Right lobe of liver (tissue), 6 donors: ENCODE measurements at regions not wholly inside any gene's neighbourhood (a gene's known extent, or its start where the extent isn't known, plus 50 kb on each side); places are given as distances from the start of the nearest gene placed in this dataset.

Source experiments
- ATAC-seq, 4 donors: fragments of 200-7000 bp; cut with Tn5 transposase; one replicate each; pipeline ENCODE4 v1.9.1; 2020; ENCODE audit warnings: mild to moderate bottlenecking in 4 of 4, moderate library complexity in 4 of 4
- DNase-seq, 3 donors: peaks; one replicate each; pipeline ENCODE4 v3.0.0-alpha.2; 2020
- H3K27ac ChIP-seq, 3 donors: fragments of 200-600 bp; one replicate each; pipeline ENCODE4 v1.8.0; 2022
- H3K27me3 ChIP-seq, 2 donors: fragments of 200-600 bp; one replicate each; pipeline ENCODE4 v1.8.0; 2022
- H3K36me3 ChIP-seq, 4 donors: fragments of 200-600 bp; sonication (generic) in 1 of 4; one replicate each; pipeline versions ENCODE4 v1.5.1 to v1.8.0; 2017 to 2022; ENCODE audit warnings: control low read depth in 1 of 4
- H3K4me1 ChIP-seq, 4 donors: fragments of 200-600 bp; sonication (generic) in 1 of 4; one replicate each; pipeline versions ENCODE4 v1.5.1 to v1.8.0; 2017 to 2022; ENCODE audit warnings: control low read depth in 1 of 4
- H3K4me3 ChIP-seq, 3 donors: fragments of 200-600 bp; one replicate each; pipeline ENCODE4 v1.8.0; 2022
- H3K9me3 ChIP-seq, 4 donors: fragments of 200-600 bp; sonication (generic) in 1 of 4; one replicate each; pipeline versions ENCODE4 v1.5.1 to v1.8.0; 2017 to 2022; ENCODE audit warnings: control low read depth in 1 of 4
- POLR2A ChIP-seq: fragments of 450-650 bp; IDR thresholded peaks from one replicate; pipeline ENCODE4 v1.6.1; 2017; ENCODE audit warnings: antibody characterized with exemption, mild to moderate bottlenecking
- WGBS: methylation state at CpG from one replicate; pipeline ENCODE4 v1.1.6; 2018; ENCODE audit warnings: low coverage, low lambda C conversion rate; ENCODE audit not compliant: insufficient coverage; ENCODE audit errors: missing lambda C conversion rate; 5-methylcytosine and 5-hydroxymethylcytosine counted together
- intact Hi-C, 2 donors: fragments of 100-400 bp; cut with DNase I; formaldehyde crosslinking; loops; one replicate each; pipeline versions ENCODE4 v1.11.2 to v1.14.1; 2022
- TF ChIP-seq, protein P1 (sequence below), 4 donors: fragments of 200-600 bp in 3 of 4; fragments of 450-650 bp in 1 of 4; IDR thresholded peaks; one replicate each; pipeline versions ENCODE4 v1.5.1 to v1.8.0; 2016 to 2022; ENCODE audit warnings: antibody characterized with exemption in 4 of 4, mild to moderate bottlenecking in 2 of 4
- donor health status: DM: no; HTN: yes; CAD: no.
- donor health status: DM: no; HTN: no; CAD: no.
- donor health status: DM: no; HTN: no; CAD: no.
- donor health status: DM: no; HTN: yes; CAD: no.
- donor health status: DM: no; HTN: yes; CAD: no.

DNA sequence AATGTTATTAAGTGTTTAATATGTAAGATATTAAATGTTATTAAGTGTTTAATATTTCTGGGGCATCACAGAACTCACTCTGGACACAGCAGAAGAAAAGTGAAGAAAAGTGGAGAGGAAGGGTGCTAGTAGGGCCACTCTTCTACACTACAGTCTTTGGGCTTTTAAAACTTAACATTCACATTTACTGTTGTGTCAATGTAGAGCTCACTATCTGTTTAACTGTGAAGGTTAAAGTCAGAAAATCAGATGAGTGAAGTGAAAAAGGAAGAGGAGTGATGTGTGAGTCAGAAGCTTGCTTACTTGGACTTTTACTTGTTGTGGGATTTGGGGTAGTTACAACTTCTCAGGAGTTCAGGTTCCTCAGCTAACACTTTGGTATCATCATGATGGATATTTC, 145.3 kb upstream of the DNAJC19 start:
- DNase-seq (no peak), ATAC-seq (no peak)
- peaks cover 0 to 1% (median 0%) of the 10 kb centered on the region in 4 donors for H3K9me3 ChIP-seq
- H3K4me1 ChIP-seq = no peaks in the 10 kb centered on the region
- H3K27ac ChIP-seq = no peak overlapping the region
- no peak overlapping the region for H3K4me3 ChIP-seq
- no peaks in the 10 kb centered on the region for H3K36me3 ChIP-seq
- no peaks in the 10 kb centered on the region for H3K27me3 ChIP-seq
- TF ChIP-seq POLR2A = no peak
- TF ChIP-seq, protein P1, sequence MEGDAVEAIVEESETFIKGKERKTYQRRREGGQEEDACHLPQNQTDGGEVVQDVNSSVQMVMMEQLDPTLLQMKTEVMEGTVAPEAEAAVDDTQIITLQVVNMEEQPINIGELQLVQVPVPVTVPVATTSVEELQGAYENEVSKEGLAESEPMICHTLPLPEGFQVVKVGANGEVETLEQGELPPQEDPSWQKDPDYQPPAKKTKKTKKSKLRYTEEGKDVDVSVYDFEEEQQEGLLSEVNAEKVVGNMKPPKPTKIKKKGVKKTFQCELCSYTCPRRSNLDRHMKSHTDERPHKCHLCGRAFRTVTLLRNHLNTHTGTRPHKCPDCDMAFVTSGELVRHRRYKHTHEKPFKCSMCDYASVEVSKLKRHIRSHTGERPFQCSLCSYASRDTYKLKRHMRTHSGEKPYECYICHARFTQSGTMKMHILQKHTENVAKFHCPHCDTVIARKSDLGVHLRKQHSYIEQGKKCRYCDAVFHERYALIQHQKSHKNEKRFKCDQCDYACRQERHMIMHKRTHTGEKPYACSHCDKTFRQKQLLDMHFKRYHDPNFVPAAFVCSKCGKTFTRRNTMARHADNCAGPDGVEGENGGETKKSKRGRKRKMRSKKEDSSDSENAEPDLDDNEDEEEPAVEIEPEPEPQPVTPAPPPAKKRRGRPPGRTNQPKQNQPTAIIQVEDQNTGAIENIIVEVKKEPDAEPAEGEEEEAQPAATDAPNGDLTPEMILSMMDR (IDR thresholded peaks at IDR 0.05) = no peak
- intact Hi-C loops = no loop called here

DNA sequence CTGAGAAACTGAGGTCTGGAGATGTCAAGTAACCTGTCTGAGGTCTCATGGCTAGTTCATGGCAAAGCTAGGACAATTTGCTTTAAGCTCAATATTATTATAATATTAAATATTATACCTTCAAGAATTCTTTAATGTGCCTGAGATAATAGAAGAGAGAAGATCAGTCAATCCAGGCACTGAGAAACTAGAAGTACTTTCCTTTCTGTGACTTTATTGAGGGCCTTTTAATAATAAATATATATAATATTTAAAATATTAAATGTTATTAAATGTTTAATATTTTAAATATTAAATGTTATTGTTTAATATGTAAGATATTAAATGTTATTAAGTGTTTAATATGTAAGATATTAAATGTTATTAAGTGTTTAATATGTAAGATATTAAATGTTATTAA, 144.3 kb upstream of the DNAJC19 start:
- no peak for TF ChIP-seq POLR2A
- TF ChIP-seq, protein P1 (IDR thresholded peaks at IDR 0.05) = no peak
- H3K27ac ChIP-seq = no peak overlapping the region
- no peak overlapping the region for H3K4me3 ChIP-seq
- no peaks in the 10 kb centered on the region for H3K27me3 ChIP-seq
- no peaks in the 10 kb centered on the region for H3K36me3 ChIP-seq
- no peaks in the 10 kb centered on the region for H3K4me1 ChIP-seq
- intact Hi-C loops = no loop called here
- ATAC-seq = no peak
- DNase-seq = no peak
- H3K9me3 ChIP-seq = peaks cover 0 to 1% (median 0%) of the 10 kb centered on the region in 4 donors

DNA sequence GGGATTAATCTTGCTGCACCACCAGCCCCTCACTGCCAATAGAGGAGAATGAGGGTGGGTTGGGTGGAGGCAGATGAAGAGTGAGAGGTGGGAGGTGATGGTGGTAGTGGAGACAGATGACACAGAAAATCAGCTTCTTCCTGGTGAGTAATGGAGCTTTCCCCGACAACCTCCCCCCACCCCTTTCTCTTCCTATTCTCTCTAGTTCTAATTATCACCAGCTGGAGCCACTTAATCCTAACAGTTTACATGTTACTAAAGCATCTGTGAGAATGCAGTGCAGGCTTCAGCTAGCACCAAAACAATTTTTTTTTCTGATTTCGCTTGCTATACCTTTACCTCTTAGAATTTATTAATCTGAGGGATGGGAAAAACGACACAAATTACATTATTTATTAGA, 116.1 kb upstream of the DNAJC19 start:
- DNase-seq (no peak), ATAC-seq (no peak)
- no peak for TF ChIP-seq POLR2A
- TF ChIP-seq, protein P1 (IDR thresholded peaks at IDR 0.05) = no peak
- Histone ChIP-seq H3K27me3 (no peaks in the 10 kb centered on the region), H3K9me3 (no peaks in the 10 kb centered on the region), H3K36me3 (no peaks in the 10 kb centered on the region), H3K4me3 (no peak overlapping the region), H3K4me1 (no peaks in the 10 kb centered on the region), H3K27ac (no peak overlapping the region)
- 25% methylated on average over 3 of the region's 3 CpGs for WGBS
- intact Hi-C loops = no loop called here

DNA sequence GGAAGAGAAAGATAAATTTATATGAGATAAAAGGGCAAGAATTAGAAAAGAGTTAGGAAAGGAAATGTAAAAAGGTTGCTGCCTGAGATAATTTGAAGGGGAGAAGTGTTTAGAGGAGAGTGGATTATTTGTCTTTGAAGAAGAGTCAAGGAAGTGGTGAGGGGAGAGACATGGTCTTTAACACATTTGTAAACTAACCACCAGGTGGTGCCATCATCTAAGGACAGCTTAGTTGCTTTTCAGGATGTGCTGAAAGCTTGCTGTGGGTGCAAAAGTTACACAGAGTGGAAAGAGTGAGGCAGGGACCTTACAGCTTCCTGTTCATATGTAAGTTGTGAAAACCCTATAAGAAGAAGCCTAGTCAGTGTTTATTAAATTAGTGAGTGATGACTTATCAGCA, 114.1 kb upstream of the DNAJC19 start:
- intact Hi-C loops = no loop called here
- H3K4me3 ChIP-seq = no peak overlapping the region
- ATAC-seq (no peak), DNase-seq (no peak)
- no peaks in the 10 kb centered on the region for H3K4me1 ChIP-seq
- no peaks in the 10 kb centered on the region for H3K27me3 ChIP-seq
- no peak overlapping the region for H3K27ac ChIP-seq
- no peaks in the 10 kb centered on the region for H3K36me3 ChIP-seq
- TF ChIP-seq, protein P1 (IDR thresholded peaks at IDR 0.05) = no peak
- TF ChIP-seq POLR2A = no peak
- H3K9me3 ChIP-seq = no peaks in the 10 kb centered on the region

DNA sequence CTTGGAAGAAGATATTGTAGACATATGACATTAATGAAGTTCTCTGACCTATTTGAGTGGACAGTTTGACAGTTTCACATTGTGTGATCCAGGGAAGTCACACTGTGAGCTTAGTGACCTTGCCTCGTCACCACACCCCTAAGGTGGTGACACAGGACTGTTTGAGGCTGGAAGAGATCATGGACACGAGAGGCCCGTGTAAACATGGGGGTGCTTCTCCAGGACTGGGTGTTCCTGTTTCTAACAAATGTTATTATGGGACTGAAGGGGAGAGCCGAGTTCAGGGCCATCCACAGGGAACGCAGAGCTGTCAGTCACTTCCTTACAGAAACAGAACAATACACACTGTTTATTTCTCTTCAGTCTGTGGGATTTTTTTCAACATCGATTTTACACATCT, 96.5 kb upstream of the DNAJC19 start:
- no peak for DNase-seq
- 40% methylated on average over 3 of the region's 6 CpGs for WGBS

More for the DNA sequence above, 96.5 kb upstream of the DNAJC19 start:
- no peak overlapping the region for H3K27ac ChIP-seq
- H3K4me1 ChIP-seq = no peaks in the 10 kb centered on the region
- no peak for ATAC-seq
- TF ChIP-seq, protein P1 (IDR thresholded peaks at IDR 0.05) = no peak
- TF ChIP-seq POLR2A = no peak
- intact Hi-C loops = no loop called here
- no peaks in the 10 kb centered on the region for H3K27me3 ChIP-seq
- H3K4me3 ChIP-seq = no peak overlapping the region
- no peaks in the 10 kb centered on the region for H3K36me3 ChIP-seq
- H3K9me3 ChIP-seq = no peaks in the 10 kb centered on the region
